Fibroblast of lung (primary cell): ENCODE measurements at regions not wholly inside any gene's neighbourhood (a gene's known extent, or its start where the extent isn't known, plus 50 kb on each side); places are given as distances from the start of the nearest gene placed in this dataset.

ENCODE experiments used
- DNase-seq, 2 donors: peaks; one replicate each; pipeline versions ENCODE4 v3.0.0 to v3.0.0-alpha.2; 2010; ENCODE audit warnings: low read depth in 2 of 2
- H2AFZ ChIP-seq: 2 replicates; pipeline ENCODE4 v1.5.1; 2012; ENCODE audit warnings: low read length, control low read depth, inconsistent platforms
- H3K27ac ChIP-seq: 2 replicates; pipeline ENCODE4 v1.5.1; 2011; ENCODE audit warnings: low read length, control low read depth; ENCODE audit not compliant: insufficient read depth
- H3K27me3 ChIP-seq: 2 replicates; pipeline ENCODE4 v1.5.1; 2011; ENCODE audit warnings: mild to moderate bottlenecking, low read length; ENCODE audit not compliant: control insufficient read depth, insufficient read depth
- H3K36me3 ChIP-seq: 2 replicates; pipeline ENCODE4 v1.5.1; 2011; ENCODE audit warnings: low read length; ENCODE audit not compliant: control insufficient read depth, insufficient read depth
- H3K4me1 ChIP-seq: 2 replicates; pipeline ENCODE4 v1.5.1; 2011; ENCODE audit warnings: low read length; ENCODE audit not compliant: control insufficient read depth, insufficient read depth; ENCODE audit errors: extremely low read depth
- H3K4me2 ChIP-seq: 2 replicates; pipeline ENCODE4 v1.5.1; 2011; ENCODE audit warnings: low read length, control low read depth; ENCODE audit not compliant: insufficient read depth; ENCODE audit errors: extremely low read depth
- H3K4me3 ChIP-seq, 4 experiments: fragments of 200-600 bp in 1 of 4; sonication (generic) in 1 of 4; replicated peaks in 1 of 4; 2 replicates each; pipeline ENCODE4 v1.5.1; 2011 to 2016; ENCODE audit warnings: low read length in 4 of 4, low read depth in 3 of 4, mild to moderate bottlenecking in 3 of 4, control low read depth in 2 of 4, inconsistent platforms in 1 of 4, mixed read lengths in 1 of 4; ENCODE audit not compliant: insufficient read depth in 1 of 4; ENCODE audit errors: control extremely low read depth in 1 of 4
- H3K79me2 ChIP-seq: 2 replicates; pipeline ENCODE4 v1.5.1; 2012; ENCODE audit warnings: mild to moderate bottlenecking, low read length, inconsistent platforms; ENCODE audit not compliant: control insufficient read depth, insufficient read depth
- H3K9ac ChIP-seq: 2 replicates; pipeline ENCODE4 v1.5.1; 2011; ENCODE audit warnings: mild to moderate bottlenecking, low read length, control low read depth; ENCODE audit not compliant: insufficient read depth
- H3K9me3 ChIP-seq: 2 replicates; pipeline ENCODE4 v1.5.1; 2012; ENCODE audit warnings: low read depth, low read length; ENCODE audit not compliant: control insufficient read depth, insufficient read depth
- H4K20me1 ChIP-seq: 2 replicates; pipeline ENCODE4 v1.5.1; 2011; ENCODE audit warnings: low read length; ENCODE audit not compliant: control insufficient read depth, insufficient read depth; ENCODE audit errors: extremely low read depth
- CTCF ChIP-seq, 2 donors: IDR thresholded peaks in 1 of 2; conservative IDR thresholded peaks in 1 of 2; 1 replicate in 1 of 2; 2 replicates in 1 of 2; pipeline ENCODE4 v1.5.1; 2011 to 2012; ENCODE audit warnings: low read length in 2 of 2, control low read depth in 1 of 2, inconsistent platforms in 1 of 2, low read depth in 1 of 2, mild to moderate bottlenecking in 1 of 2
- EZH2 ChIP-seq: IDR thresholded peaks from 2 replicates; pipeline ENCODE4 v1.5.1; 2012; ENCODE audit warnings: low read length, control low read depth, mild to moderate bottlenecking; ENCODE audit errors: missing control alignments

DNA sequence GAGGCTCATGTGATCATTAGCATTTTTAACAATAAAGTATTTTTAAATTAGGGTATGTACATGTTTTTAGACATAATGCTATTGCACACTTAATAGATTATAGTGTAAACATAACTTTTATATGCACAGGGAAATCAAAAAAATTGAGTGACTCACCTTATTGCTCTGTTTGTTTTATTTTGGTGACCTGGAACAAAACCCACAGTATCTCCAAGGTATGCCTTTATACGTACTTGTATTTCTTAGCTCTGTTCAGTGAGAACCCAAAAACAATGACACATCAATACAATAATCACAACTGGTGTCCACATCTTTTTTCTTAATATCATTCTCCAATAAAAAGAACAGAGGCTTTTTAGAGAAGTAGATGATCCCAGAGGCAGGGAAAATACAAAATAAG, 112.2 kb downstream of the CYB561 start:
- no peaks in the 10 kb centered on the region for H3K36me3 ChIP-seq

GRCh38 chr17:63335831-63336230, 110.3 kb downstream of the CYB561 start:
- no peaks in the 10 kb centered on the region for H3K4me1 ChIP-seq
- H3K36me3 ChIP-seq, result peaks cover 1% of the 10 kb centered on the region
- no peaks in the 10 kb centered on the region for H3K9me3 ChIP-seq
- no peak overlapping the region for H3K4me3 ChIP-seq
- TF ChIP-seq CTCF (conservative IDR thresholded peaks at IDR 0.05 in 1 of 2, IDR thresholded peaks at IDR 0.05 in 1 of 2; ENCODE audit: low read depth in 1 of 2, low read length in 2 of 2), result no peak
- TF ChIP-seq EZH2, result no peak
- H2AFZ ChIP-seq, result no peak overlapping the region
- no peak overlapping the region for H3K27ac ChIP-seq
- no peak overlapping the region for H3K4me2 ChIP-seq
- DNase-seq, result no peak
- H3K9ac ChIP-seq, result no peak overlapping the region
- H3K79me2 ChIP-seq, result no peaks in the 10 kb centered on the region
- no peaks in the 10 kb centered on the region for H3K27me3 ChIP-seq
- no peaks in the 10 kb centered on the region for H4K20me1 ChIP-seq

More for the DNA sequence above, 112.2 kb downstream of the CYB561 start:
- Histone ChIP-seq H4K20me1 (no peaks in the 10 kb centered on the region), H3K4me1 (no peaks in the 10 kb centered on the region), H3K9me3 (no peaks in the 10 kb centered on the region), H2AFZ (no peak overlapping the region), H3K4me3 (no peak overlapping the region), H3K4me2 (no peak overlapping the region), H3K27me3 (no peaks in the 10 kb centered on the region), H3K27ac (no peak overlapping the region), H3K9ac (no peak overlapping the region), H3K79me2 (no peaks in the 10 kb centered on the region)
- DNase-seq, result no peak
- no peak for TF ChIP-seq CTCF (conservative IDR thresholded peaks at IDR 0.05 in 1 of 2, IDR thresholded peaks at IDR 0.05 in 1 of 2; ENCODE audit: low read depth in 1 of 2, low read length in 2 of 2)
- TF ChIP-seq EZH2, result no peak

DNA sequence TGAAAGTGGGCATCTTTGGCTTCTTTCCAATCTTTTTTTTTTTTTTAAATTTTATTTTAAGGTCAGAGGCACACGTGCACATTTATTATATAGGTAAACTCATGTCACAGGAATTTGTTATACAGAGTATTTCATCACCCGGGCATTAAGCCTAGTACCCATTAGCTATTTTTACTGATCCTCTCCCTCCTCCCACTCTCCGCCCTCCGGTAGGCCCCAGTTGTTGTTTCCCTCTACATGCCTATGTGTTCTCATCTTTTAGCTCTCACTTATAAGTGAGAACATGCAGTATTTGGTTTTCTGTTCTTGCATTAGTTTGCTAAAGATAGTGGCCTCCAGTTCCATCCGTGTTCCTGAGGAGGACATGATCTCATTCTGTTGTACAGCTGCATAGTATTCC, 108.5 kb downstream of the CYB561 start:
- Histone ChIP-seq H4K20me1 (no peaks in the 10 kb centered on the region), H3K4me2 (no peak overlapping the region), H3K36me3 (peaks cover 1% of the 10 kb centered on the region), H2AFZ (no peak overlapping the region), H3K9ac (no peak overlapping the region), H3K79me2 (no peaks in the 10 kb centered on the region), H3K27ac (no peak overlapping the region), H3K9me3 (no peaks in the 10 kb centered on the region), H3K4me1 (no peaks in the 10 kb centered on the region), H3K4me3 (no peak overlapping the region), H3K27me3 (no peaks in the 10 kb centered on the region)
- no peak for DNase-seq
- TF ChIP-seq EZH2, result no peak
- TF ChIP-seq CTCF (conservative IDR thresholded peaks at IDR 0.05 in 1 of 2, IDR thresholded peaks at IDR 0.05 in 1 of 2; ENCODE audit: low read depth in 1 of 2, low read length in 2 of 2), result no peak
